SK-N-SH treated with all-trans-retinoic acid at 6 μM for 48 hours (cell line): ENCODE measurements at regions not wholly inside any gene's neighbourhood (a gene's known extent, or its start where the extent isn't known, plus 50 kb on each side); places are given as distances from the start of the nearest gene placed in this dataset.
A peak's percentile ranks its signal among the peaks of the same experiment; 100 is the strongest.

Source experiments
- ATAC-seq: fragments of 200-7000 bp; cut with Tn5 transposase; 3 replicates; pipeline ENCODE4 v1.9.1; 2020; ENCODE audit warnings: mild to moderate bottlenecking, moderate library complexity
- ARNTL ChIP-seq: fragments of 450-650 bp; formaldehyde crosslinking; IDR thresholded peaks from 2 replicates; pipeline ENCODE4 v1.5.0; 2020; ENCODE audit warnings: low read depth, mild to moderate bottlenecking, moderate library complexity, borderline replicate concordance
- BACH2 ChIP-seq: fragments of 250-450 bp; sonication (Bioruptor Pico); IDR thresholded peaks from 2 replicates; pipeline ENCODE4 v1.9.0; 2021; ENCODE audit warnings: mild to moderate bottlenecking, borderline replicate concordance
- CREB5 ChIP-seq: fragments of 250-450 bp; sonication (Bioruptor Pico); IDR thresholded peaks from 2 replicates; pipeline ENCODE4 v1.5.1; 2020; ENCODE audit warnings: low read depth, mild to moderate bottlenecking, moderate library complexity
- CSDC2 ChIP-seq: fragments of 250-450 bp; sonication (Bioruptor Pico); IDR thresholded peaks from 2 replicates; pipeline ENCODE4 v1.5.0; 2020; ENCODE audit warnings: mild to moderate bottlenecking, moderate library complexity
- CSRNP3 ChIP-seq: fragments of 250-450 bp; sonication (Bioruptor Pico); IDR thresholded peaks from 2 replicates; pipeline ENCODE4 v1.5.1; 2021; ENCODE audit warnings: mild to moderate bottlenecking, moderate library complexity
- ESRRG ChIP-seq: fragments of 250-450 bp; sonication (Bioruptor Pico); IDR thresholded peaks from 2 replicates; pipeline ENCODE4 v1.6.1; 2021; ENCODE audit warnings: mild to moderate bottlenecking
- GLIS3 ChIP-seq: fragments of 250-450 bp; sonication (Bioruptor Pico); IDR thresholded peaks from 2 replicates; pipeline ENCODE4 v1.5.0; 2020; ENCODE audit warnings: mild to moderate bottlenecking, moderate library complexity
- ISL1 ChIP-seq: fragments of 250-450 bp; sonication (Bioruptor Pico); IDR thresholded peaks from 2 replicates; pipeline ENCODE4 v2.1.2; 2022; ENCODE audit warnings: mild to moderate bottlenecking, moderate library complexity
- PATZ1 ChIP-seq: fragments of 250-450 bp; sonication (Bioruptor Pico); IDR thresholded peaks from 2 replicates; pipeline ENCODE4 v1.8.0; 2020; ENCODE audit warnings: mild to moderate bottlenecking, moderate library complexity, borderline replicate concordance
- PPARA ChIP-seq: fragments of 250-450 bp; sonication (Bioruptor Pico); IDR thresholded peaks from 2 replicates; pipeline ENCODE4 v1.5.0; 2020; ENCODE audit warnings: mild to moderate bottlenecking, borderline replicate concordance
- RARB ChIP-seq: fragments of 250-450 bp; sonication (Bioruptor Pico); IDR thresholded peaks from 2 replicates; pipeline ENCODE4 v1.8.0; 2021; ENCODE audit warnings: mild to moderate bottlenecking, moderate library complexity
- SNAI2 ChIP-seq: fragments of 250-450 bp; sonication (Bioruptor Pico); IDR thresholded peaks from 2 replicates; pipeline ENCODE4 v1.5.0; 2020; ENCODE audit warnings: mild to moderate bottlenecking, moderate library complexity
- TCF4 ChIP-seq: fragments of 250-450 bp; sonication (Bioruptor Pico); IDR thresholded peaks from 2 replicates; pipeline ENCODE4 v1.8.0; 2021; ENCODE audit warnings: mild to moderate bottlenecking, moderate library complexity, borderline replicate concordance
- TOX ChIP-seq: fragments of 250-450 bp; sonication (Bioruptor Pico); IDR thresholded peaks from 2 replicates; pipeline ENCODE4 v1.8.0; 2021; ENCODE audit warnings: mild to moderate bottlenecking, moderate library complexity, borderline replicate concordance
- TSHZ2 ChIP-seq: fragments of 250-450 bp; sonication (Bioruptor Pico); IDR thresholded peaks from 2 replicates; pipeline ENCODE4 v1.5.0; 2020; ENCODE audit warnings: mild to moderate bottlenecking, moderate library complexity
- ZC3H10 ChIP-seq: fragments of 250-450 bp; sonication (Bioruptor Pico); IDR thresholded peaks from 2 replicates; pipeline ENCODE4 v1.5.1; 2021; ENCODE audit warnings: mild to moderate bottlenecking, moderate library complexity
- ZFP30 ChIP-seq: fragments of 450-650 bp; formaldehyde crosslinking; IDR thresholded peaks from 2 replicates; pipeline ENCODE4 v1.5.0; 2022; ENCODE audit warnings: mild to moderate bottlenecking, moderate library complexity
- ZNF565 ChIP-seq: fragments of 450-650 bp; formaldehyde crosslinking; conservative IDR thresholded peaks from 2 replicates; pipeline ENCODE4 v1.5.0; 2020; ENCODE audit warnings: low read depth, mild to moderate bottlenecking, moderate library complexity
- ZNF70 ChIP-seq: fragments of 450-650 bp; formaldehyde crosslinking; IDR thresholded peaks from 2 replicates; pipeline ENCODE4 v1.5.0; 2020; ENCODE audit warnings: mild to moderate bottlenecking, moderate library complexity
- ZNF8 ChIP-seq: fragments of 450-650 bp; formaldehyde crosslinking; IDR thresholded peaks from 2 replicates; pipeline ENCODE4 v1.5.0; 2020; ENCODE audit warnings: mild to moderate bottlenecking, moderate library complexity

- TF ChIP-seq ZNF565 (no peak), PATZ1 (CRISPR knock-in tag) (no peak), ARNTL (CRISPR knock-in tag) (no peak), ISL1 (no peak), ESRRG (CRISPR knock-in tag) (no peak), PPARA (CRISPR knock-in tag) (no peak)
- ATAC-seq, result no peak
Observed at GRCh38 chr12:130031041-130031440, 127.2 kb upstream of the TMEM132D start.

GRCh38 chr12:130031571-130032189 is 127.9 kb upstream of the TMEM132D start:
- TF ChIP-seq ZNF565 (no peak), PATZ1 (CRISPR knock-in tag) (no peak), ZC3H10 (CRISPR knock-in tag) (no peak), ARNTL (CRISPR knock-in tag) (no peak), ZNF70 (CRISPR knock-in tag) (no peak), RARB (CRISPR knock-in tag) (no peak), CSDC2 (CRISPR knock-in tag) (no peak), PPARA (CRISPR knock-in tag) (no peak), TOX (CRISPR knock-in tag) (no peak), CREB5 (CRISPR knock-in tag) (no peak), TSHZ2 (CRISPR knock-in tag) (no peak), ZNF8 (CRISPR knock-in tag) (no peak), GLIS3 (CRISPR knock-in tag) (no peak), ESRRG (CRISPR knock-in tag) (no peak), TCF4 (CRISPR knock-in tag) (no peak), BACH2 (CRISPR knock-in tag) (no peak), SNAI2 (CRISPR knock-in tag) (no peak)
- peak; percentile 22; the same call in 1 of the 3 replicates for ATAC-seq

- no peak for TF ChIP-seq TSHZ2 (CRISPR knock-in tag)
- TF ChIP-seq ZNF8 (CRISPR knock-in tag), result no peak
- no peak for TF ChIP-seq SNAI2 (CRISPR knock-in tag)
- TF ChIP-seq CSRNP3, result no peak
- no peak for TF ChIP-seq GLIS3 (CRISPR knock-in tag)
- TF ChIP-seq ZC3H10 (CRISPR knock-in tag), result no peak
- no peak for TF ChIP-seq ZFP30 (CRISPR knock-in tag)
- ATAC-seq, result no peak; the same call in 2 of the 3 replicates
Observed at GRCh38 chr12:130041983-130042812, 120.1 kb upstream of the FZD10 start.
